ENCODE measurements at regions not wholly inside any gene's neighbourhood (a gene's known extent, or its start where the extent isn't known, plus 50 kb on each side); places are given as distances from the start of the nearest gene placed in this dataset.
A peak's percentile ranks its signal among the peaks of the same experiment; 100 is the strongest.
"Not testable (repeated sequence)": the region's sequence is repeated elsewhere in the genome, so short reads cannot be mapped to it uniquely, and the experiment has no call there.

- no peak for DNase-seq
Observed at GRCh38 chr15:92705764-92706163, 50.2 kb upstream of the FAM174B start.

- DNase-seq = no peak
Observed at GRCh38 chr15:92706201-92706600, 50.6 kb upstream of the FAM174B start.

- DNase-seq = no peak
Observed at GRCh38 chr15:92707880-92708551, 52.4 kb upstream of the FAM174B start.

- no peak for DNase-seq
Observed at GRCh38 chr15:92708635-92709034, 53.1 kb upstream of the FAM174B start.

GRCh38 chr15:92709110-92709790 is 53.7 kb upstream of the FAM174B start:
- no peak for DNase-seq

GRCh38 chr15:92711457-92711831 is 55.9 kb upstream of the FAM174B start:
- no peak for DNase-seq

- DNase-seq = no peak
Observed at GRCh38 chr15:92714077-92714476, 58.5 kb upstream of the FAM174B start.

- DNase-seq = peak; percentile 76
Observed at GRCh38 chr15:92714477-92715401, 59.2 kb upstream of the FAM174B start.

- no peak for DNase-seq
Observed at GRCh38 chr15:92715758-92716157, 60.2 kb upstream of the FAM174B start.

GRCh38 chr15:92719021-92719420 is 63.4 kb upstream of the FAM174B start:
- no peak for DNase-seq

- no peak for DNase-seq
Observed at GRCh38 chr15:92724144-92724543, 68.6 kb upstream of the FAM174B start.

- no peak for DNase-seq
Observed at GRCh38 chr15:92725171-92725570, 69.6 kb upstream of the FAM174B start.

- no peak for DNase-seq
Observed at GRCh38 chr15:92728266-92728665, 72.7 kb upstream of the FAM174B start.

GRCh38 chr15:92733090-92733933 is 77.7 kb upstream of the FAM174B start:
- DNase-seq = no peak

GRCh38 chr15:92733934-92734521 is 78.5 kb upstream of the FAM174B start:
- DNase-seq = no peak

- not testable (repeated sequence) for DNase-seq
Observed at GRCh38 chr15:92739246-92739645, 83.7 kb upstream of the FAM174B start.

- DNase-seq = no peak
Observed at GRCh38 chr15:92745845-92746271, 90.3 kb upstream of the FAM174B start.

GRCh38 chr15:92747047-92747446 is 91.5 kb upstream of the FAM174B start:
- no peak for DNase-seq

GRCh38 chr15:92749216-92749615 is 93.6 kb upstream of the FAM174B start:
- no peak for DNase-seq

- no peak for DNase-seq
Observed at GRCh38 chr15:92749946-92750345, 94.4 kb upstream of the FAM174B start.

GRCh38 chr15:92751528-92751927 is 96.0 kb upstream of the FAM174B start:
- DNase-seq = no peak

- DNase-seq = no peak
Observed at GRCh38 chr15:92753591-92753990, 98.0 kb upstream of the FAM174B start.

Measured in activated T-cell treated with anti-CD3 and anti-CD28 coated beads for 4 hours (primary cell).